HCT116 (cell line): ENCODE measurements at regions not wholly inside any gene's neighbourhood (a gene's known extent, or its start where the extent isn't known, plus 50 kb on each side); places are given as distances from the start of the nearest gene placed in this dataset.

Experiments
- EZH2 ChIP-seq: fragments of 200-600 bp; sonication (generic); IDR thresholded peaks from 2 replicates; pipeline ENCODE4 v1.6.1; 2017; ENCODE audit warnings: antibody characterized with exemption, mixed run types
- EZH2phosphoT487 ChIP-seq: fragments of 200-600 bp; IDR thresholded peaks from 2 replicates; pipeline ENCODE4 v1.6.1; 2018; ENCODE audit warnings: antibody characterized with exemption, borderline replicate concordance
- FOSL1 ChIP-seq: IDR thresholded peaks from 2 replicates; pipeline ENCODE4 v1.6.1; 2012; ENCODE audit warnings: low read depth
- POLR2A ChIP-seq: IDR thresholded peaks from 2 replicates; pipeline ENCODE4 v1.7.0; 2011; ENCODE audit warnings: borderline replicate concordance; ENCODE audit not compliant: insufficient read depth, insufficient read length; ENCODE audit errors: extremely low read depth
- RAD21 ChIP-seq: IDR thresholded peaks from 2 replicates; pipeline ENCODE4 v1.6.1; 2012; ENCODE audit warnings: low read depth, mild to moderate bottlenecking
- REST ChIP-seq: IDR thresholded peaks from 2 replicates; pipeline ENCODE4 v1.6.1; 2012; ENCODE audit warnings: low read depth
- YY1 ChIP-seq: IDR thresholded peaks from 2 replicates; pipeline ENCODE4 v1.6.1; 2011; ENCODE audit warnings: low read length, low read depth, moderate library complexity, mild to moderate bottlenecking; ENCODE audit not compliant: insufficient replicate concordance; ENCODE audit errors: extremely low read depth
- ZFX ChIP-seq: fragments of 450-650 bp; IDR thresholded peaks from 2 replicates; pipeline ENCODE4 v1.6.1; 2017
- TF ChIP-seq, protein P1 (sequence below), 3 experiments: fragments of 200-600 bp in 1 of 3; sonication (generic) in 1 of 3; IDR thresholded peaks in 2 of 3; conservative IDR thresholded peaks in 1 of 3; 2 replicates each; pipeline ENCODE4 v1.5.1; 2012 to 2017; ENCODE audit warnings: low read depth in 2 of 3, low read length in 2 of 3, antibody characterized with exemption in 1 of 3, borderline replicate concordance in 1 of 3, control low read depth in 1 of 3, mild to moderate bottlenecking in 1 of 3, mixed read lengths in 1 of 3, mixed run types in 1 of 3, moderate library complexity in 1 of 3; ENCODE audit not compliant: insufficient read depth in 1 of 3
- TF ChIP-seq, protein P2 (sequence below): IDR thresholded peaks from 2 replicates; pipeline ENCODE4 v1.6.1; 2011; ENCODE audit warnings: mild to moderate bottlenecking, low read length, moderate library complexity; ENCODE audit not compliant: insufficient replicate concordance; ENCODE audit errors: extremely low read depth

DNA sequence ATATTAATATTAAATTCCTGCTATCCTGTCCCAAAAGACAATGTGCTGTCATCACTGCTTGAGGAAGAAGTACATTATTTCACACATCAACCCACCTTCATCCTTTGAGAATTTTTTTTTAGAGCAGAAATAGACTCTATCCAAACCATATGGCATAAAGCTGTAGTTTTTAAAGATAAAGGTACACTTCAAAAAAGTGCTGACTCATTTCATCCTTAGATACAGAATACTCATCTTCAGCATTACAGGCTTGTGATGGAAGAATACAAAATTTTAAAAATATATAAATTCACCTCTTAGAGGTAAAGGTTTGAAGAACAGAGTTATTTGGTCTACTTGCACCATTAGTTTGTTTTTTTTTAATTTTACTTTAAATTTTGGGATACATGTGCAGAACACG is 126.7 kb upstream of the ERG start:
- TF ChIP-seq YY1 = no peak
- no peak for TF ChIP-seq RAD21
- TF ChIP-seq ZFX = no peak
- TF ChIP-seq REST = no peak
- TF ChIP-seq EZH2phosphoT487 = no peak
- no peak for TF ChIP-seq FOSL1
- TF ChIP-seq POLR2A = no peak
- TF ChIP-seq, protein P1, sequence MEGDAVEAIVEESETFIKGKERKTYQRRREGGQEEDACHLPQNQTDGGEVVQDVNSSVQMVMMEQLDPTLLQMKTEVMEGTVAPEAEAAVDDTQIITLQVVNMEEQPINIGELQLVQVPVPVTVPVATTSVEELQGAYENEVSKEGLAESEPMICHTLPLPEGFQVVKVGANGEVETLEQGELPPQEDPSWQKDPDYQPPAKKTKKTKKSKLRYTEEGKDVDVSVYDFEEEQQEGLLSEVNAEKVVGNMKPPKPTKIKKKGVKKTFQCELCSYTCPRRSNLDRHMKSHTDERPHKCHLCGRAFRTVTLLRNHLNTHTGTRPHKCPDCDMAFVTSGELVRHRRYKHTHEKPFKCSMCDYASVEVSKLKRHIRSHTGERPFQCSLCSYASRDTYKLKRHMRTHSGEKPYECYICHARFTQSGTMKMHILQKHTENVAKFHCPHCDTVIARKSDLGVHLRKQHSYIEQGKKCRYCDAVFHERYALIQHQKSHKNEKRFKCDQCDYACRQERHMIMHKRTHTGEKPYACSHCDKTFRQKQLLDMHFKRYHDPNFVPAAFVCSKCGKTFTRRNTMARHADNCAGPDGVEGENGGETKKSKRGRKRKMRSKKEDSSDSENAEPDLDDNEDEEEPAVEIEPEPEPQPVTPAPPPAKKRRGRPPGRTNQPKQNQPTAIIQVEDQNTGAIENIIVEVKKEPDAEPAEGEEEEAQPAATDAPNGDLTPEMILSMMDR (IDR thresholded peaks at IDR 0.05 in 2 of 3, conservative IDR thresholded peaks at IDR 0.05 in 1 of 3; ENCODE audit: borderline replicate concordance in 1 of 3, insufficient read depth in 1 of 3, low read depth in 2 of 3, low read length in 2 of 3) = no peak
- TF ChIP-seq, protein P2, sequence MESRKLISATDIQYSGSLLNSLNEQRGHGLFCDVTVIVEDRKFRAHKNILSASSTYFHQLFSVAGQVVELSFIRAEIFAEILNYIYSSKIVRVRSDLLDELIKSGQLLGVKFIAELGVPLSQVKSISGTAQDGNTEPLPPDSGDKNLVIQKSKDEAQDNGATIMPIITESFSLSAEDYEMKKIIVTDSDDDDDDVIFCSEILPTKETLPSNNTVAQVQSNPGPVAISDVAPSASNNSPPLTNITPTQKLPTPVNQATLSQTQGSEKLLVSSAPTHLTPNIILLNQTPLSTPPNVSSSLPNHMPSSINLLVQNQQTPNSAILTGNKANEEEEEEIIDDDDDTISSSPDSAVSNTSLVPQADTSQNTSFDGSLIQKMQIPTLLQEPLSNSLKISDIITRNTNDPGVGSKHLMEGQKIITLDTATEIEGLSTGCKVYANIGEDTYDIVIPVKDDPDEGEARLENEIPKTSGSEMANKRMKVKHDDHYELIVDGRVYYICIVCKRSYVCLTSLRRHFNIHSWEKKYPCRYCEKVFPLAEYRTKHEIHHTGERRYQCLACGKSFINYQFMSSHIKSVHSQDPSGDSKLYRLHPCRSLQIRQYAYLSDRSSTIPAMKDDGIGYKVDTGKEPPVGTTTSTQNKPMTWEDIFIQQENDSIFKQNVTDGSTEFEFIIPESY = no peak
- no peak for TF ChIP-seq EZH2
